Left renal cortex interstitium (tissue), 4 donors: ENCODE measurements at regions not wholly inside any gene's neighbourhood (a gene's known extent, or its start where the extent isn't known, plus 50 kb on each side); places are given as distances from the start of the nearest gene placed in this dataset.

Experiments
- DNase-seq, 4 donors: peaks; one replicate each; pipeline ENCODE4 v3.0.0-alpha.2; 2013; ENCODE audit warnings: low read depth in 4 of 4, low spot score in 2 of 4, missing footprints in 1 of 4

- no peak for DNase-seq
Measured at GRCh38 chrX:131970347-131970746, 52.8 kb upstream of the STK26 start.
